ENCODE measurements at regions not wholly inside any gene's neighbourhood (a gene's known extent, or its start where the extent isn't known, plus 50 kb on each side); places are given as distances from the start of the nearest gene placed in this dataset.

- DNase-seq (no peak), FAIRE-seq (no peak)
- intact Hi-C loops (cut with DNase I): no loop called here
- Histone ChIP-seq H3K9me3 (ENCODE audit: control insufficient read depth in 2 of 3, insufficient read depth in 1 of 3, low read length in 3 of 3) (no peaks in the 10 kb centered on the region), H3K27ac (ENCODE audit: low read depth in 2 of 2, low read length in 2 of 2) (no peak overlapping the region), H3K4me3 (ENCODE audit: low read length in 3 of 3) (no peak overlapping the region), H3K36me3 (ENCODE audit: control insufficient read depth in 2 of 3, insufficient read depth in 3 of 3, low read length in 3 of 3) (no peaks in the 10 kb centered on the region), H3K9ac (ENCODE audit: low read length in 3 of 3) (no peak overlapping the region), H3K27me3 (ENCODE audit: control insufficient read depth, insufficient read depth, low read length) (no peaks in the 10 kb centered on the region), H3K4me1 (ENCODE audit: control insufficient read depth in 2 of 3, insufficient read depth in 2 of 3, low read depth in 1 of 3, low read length in 3 of 3) (peaks cover 0 to 3% (median 0%) of the 10 kb centered on the region in 3 donors)
- TF ChIP-seq, protein P1, sequence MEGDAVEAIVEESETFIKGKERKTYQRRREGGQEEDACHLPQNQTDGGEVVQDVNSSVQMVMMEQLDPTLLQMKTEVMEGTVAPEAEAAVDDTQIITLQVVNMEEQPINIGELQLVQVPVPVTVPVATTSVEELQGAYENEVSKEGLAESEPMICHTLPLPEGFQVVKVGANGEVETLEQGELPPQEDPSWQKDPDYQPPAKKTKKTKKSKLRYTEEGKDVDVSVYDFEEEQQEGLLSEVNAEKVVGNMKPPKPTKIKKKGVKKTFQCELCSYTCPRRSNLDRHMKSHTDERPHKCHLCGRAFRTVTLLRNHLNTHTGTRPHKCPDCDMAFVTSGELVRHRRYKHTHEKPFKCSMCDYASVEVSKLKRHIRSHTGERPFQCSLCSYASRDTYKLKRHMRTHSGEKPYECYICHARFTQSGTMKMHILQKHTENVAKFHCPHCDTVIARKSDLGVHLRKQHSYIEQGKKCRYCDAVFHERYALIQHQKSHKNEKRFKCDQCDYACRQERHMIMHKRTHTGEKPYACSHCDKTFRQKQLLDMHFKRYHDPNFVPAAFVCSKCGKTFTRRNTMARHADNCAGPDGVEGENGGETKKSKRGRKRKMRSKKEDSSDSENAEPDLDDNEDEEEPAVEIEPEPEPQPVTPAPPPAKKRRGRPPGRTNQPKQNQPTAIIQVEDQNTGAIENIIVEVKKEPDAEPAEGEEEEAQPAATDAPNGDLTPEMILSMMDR (IDR thresholded peaks at IDR 0.05; ENCODE audit: borderline replicate concordance, extremely low read depth, insufficient read depth): no peak
Observed at GRCh38 chr3:56854856-56855611, 53.3 kb upstream of the ARHGEF3 start.

DNA sequence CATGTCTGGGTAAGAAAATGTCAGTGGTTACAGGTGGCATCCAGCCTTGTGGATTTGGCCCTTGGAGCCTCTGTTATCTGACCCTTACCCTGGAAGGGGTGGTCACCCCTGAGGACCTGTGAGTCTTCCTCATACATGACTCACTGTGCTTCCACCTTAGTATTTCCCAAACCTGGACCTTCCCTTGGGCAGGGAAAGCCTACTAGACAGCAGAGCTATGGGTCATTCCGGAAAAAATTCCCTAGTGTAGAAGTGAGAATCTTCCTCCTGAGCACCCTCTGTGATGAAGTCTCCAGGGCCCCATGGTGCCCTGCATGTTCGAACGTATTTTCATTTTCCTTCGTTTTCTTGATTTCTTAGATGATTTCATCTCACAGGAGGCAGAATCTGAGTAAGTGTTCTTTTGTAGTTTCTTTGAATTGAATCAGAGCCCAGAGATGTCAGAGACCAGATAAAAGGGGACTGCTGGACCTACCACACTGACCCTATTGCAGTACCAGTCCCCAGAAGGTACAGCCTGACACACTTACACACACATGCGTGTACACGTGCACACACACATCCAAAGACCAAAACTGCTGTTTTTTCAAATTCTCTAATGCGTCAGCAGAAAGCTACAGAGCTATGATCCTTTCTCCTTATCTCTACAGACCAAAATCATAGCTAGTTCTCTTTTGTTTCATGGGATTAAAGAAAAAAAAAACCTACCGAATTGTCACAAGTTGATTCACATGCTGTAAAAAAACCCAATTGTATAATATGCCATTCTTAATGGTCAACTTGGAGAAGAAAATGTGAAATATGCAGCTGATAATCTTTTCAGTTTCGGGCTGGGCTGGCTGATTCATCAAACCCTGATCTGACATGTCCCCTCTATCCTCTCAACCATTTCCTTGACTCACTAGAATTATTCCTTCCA lies 50.5 kb upstream of the ARHGEF3 start:
- intact Hi-C loops (cut with DNase I): no loop called here
- H3K27me3 ChIP-seq (ENCODE audit: control insufficient read depth, insufficient read depth, low read length): no peaks in the 10 kb centered on the region
- H3K4me1 ChIP-seq (ENCODE audit: control insufficient read depth in 2 of 3, insufficient read depth in 2 of 3, low read depth in 1 of 3, low read length in 3 of 3): peaks cover 0 to 2% (median 0%) of the 10 kb centered on the region in 3 donors
- TF ChIP-seq, protein P1 (IDR thresholded peaks at IDR 0.05; ENCODE audit: borderline replicate concordance, extremely low read depth, insufficient read depth): no peak
- no peaks in the 10 kb centered on the region for H3K9me3 ChIP-seq (ENCODE audit: control insufficient read depth in 2 of 3, insufficient read depth in 1 of 3, low read length in 3 of 3)
- no peak for DNase-seq
- no peak overlapping the region for H3K4me3 ChIP-seq (ENCODE audit: low read length in 3 of 3)
- no peak overlapping the region for H3K27ac ChIP-seq (ENCODE audit: low read depth in 2 of 2, low read length in 2 of 2)
- H3K36me3 ChIP-seq (ENCODE audit: control insufficient read depth in 2 of 3, insufficient read depth in 3 of 3, low read length in 3 of 3): no peaks in the 10 kb centered on the region
- no peak overlapping the region for H3K9ac ChIP-seq (ENCODE audit: low read length in 3 of 3)
- FAIRE-seq: no peak

All from kidney (tissue), 13 donors.